ENCODE measurements at regions not wholly inside any gene's neighbourhood (a gene's known extent, or its start where the extent isn't known, plus 50 kb on each side); places are given as distances from the start of the nearest gene placed in this dataset.

DNA sequence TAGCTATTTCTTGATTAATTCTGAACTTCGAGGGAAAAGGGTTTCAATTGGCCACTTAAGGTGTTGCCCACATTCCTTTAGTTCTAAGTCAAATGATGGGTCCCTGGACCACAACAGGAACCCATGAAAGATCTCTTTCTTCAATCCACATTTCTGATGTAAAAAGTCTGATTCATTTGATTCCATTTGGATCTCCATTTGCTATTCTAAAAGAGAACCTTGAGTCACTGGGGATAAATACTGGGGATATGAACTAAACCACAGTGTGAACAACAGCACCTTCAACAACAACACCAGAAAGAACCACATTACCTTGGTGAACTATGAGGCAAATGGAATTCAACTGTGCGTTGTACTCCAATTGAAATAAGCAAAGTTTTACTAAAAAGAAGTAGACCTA is 108.9 kb upstream of the IRX5 start:
- H3K4me3 ChIP-seq: no peak overlapping the region
- H3K9me3 ChIP-seq: no peaks in the 10 kb centered on the region
- FAIRE-seq (no peak), ATAC-seq (no peak), DNase-seq (ENCODE audit: low read depth in 1 of 2, low spot score in 1 of 2) (no peak)
- POLR2A ChIA-PET: no interaction called here
- TF ChIP-seq SMC3 (IDR thresholded peaks at IDR 0.05) (no peak), POLR2A (IDR thresholded peaks at IDR 0.05; ENCODE audit: low read length) (no peak), CHD2 (IDR thresholded peaks at IDR 0.05; ENCODE audit: low read length, partially characterized antibody) (no peak), EP300 (IDR thresholded peaks at IDR 0.05) (no peak), RARB (CRISPR knock-in tag; IDR thresholded peaks at IDR 0.05) (no peak), MAFK (IDR thresholded peaks at IDR 0.05; ENCODE audit: partially characterized antibody) (no peak), ZNF302 (CRISPR knock-in tag; IDR thresholded peaks at IDR 0.05) (no peak), ESRRA (IDR thresholded peaks at IDR 0.05; ENCODE audit: borderline replicate concordance, low read length) (no peak), HES2 (IDR thresholded peaks at IDR 0.05) (no peak), FOSL2 (IDR thresholded peaks at IDR 0.05) (no peak), FOSL2 (CRISPR knock-in tag; IDR thresholded peaks at IDR 0.05) (no peak), HOXB13 (CRISPR knock-in tag; IDR thresholded peaks at IDR 0.05; ENCODE audit: low read depth) (no peak), NR3C1 (IDR thresholded peaks at IDR 0.05) (no peak), TFCP2L1 (CRISPR knock-in tag; IDR thresholded peaks at IDR 0.05) (no peak), HOXB5 (CRISPR knock-in tag; IDR thresholded peaks at IDR 0.05) (no peak), PHF8 (IDR thresholded peaks at IDR 0.05; ENCODE audit: borderline replicate concordance, low read depth) (no peak), FOSB (CRISPR knock-in tag; IDR thresholded peaks at IDR 0.05) (no peak), HEYL (CRISPR knock-in tag; IDR thresholded peaks at IDR 0.05) (no peak), NPAS2 (CRISPR knock-in tag; IDR thresholded peaks at IDR 0.05; ENCODE audit: borderline replicate concordance) (no peak)
- TF ChIP-seq, protein P1, sequence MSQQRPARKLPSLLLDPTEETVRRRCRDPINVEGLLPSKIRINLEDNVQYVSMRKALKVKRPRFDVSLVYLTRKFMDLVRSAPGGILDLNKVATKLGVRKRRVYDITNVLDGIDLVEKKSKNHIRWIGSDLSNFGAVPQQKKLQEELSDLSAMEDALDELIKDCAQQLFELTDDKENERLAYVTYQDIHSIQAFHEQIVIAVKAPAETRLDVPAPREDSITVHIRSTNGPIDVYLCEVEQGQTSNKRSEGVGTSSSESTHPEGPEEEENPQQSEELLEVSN (IDR thresholded peaks at IDR 0.05; ENCODE audit: borderline replicate concordance, low read depth): no peak
- TF ChIP-seq, protein P2, sequence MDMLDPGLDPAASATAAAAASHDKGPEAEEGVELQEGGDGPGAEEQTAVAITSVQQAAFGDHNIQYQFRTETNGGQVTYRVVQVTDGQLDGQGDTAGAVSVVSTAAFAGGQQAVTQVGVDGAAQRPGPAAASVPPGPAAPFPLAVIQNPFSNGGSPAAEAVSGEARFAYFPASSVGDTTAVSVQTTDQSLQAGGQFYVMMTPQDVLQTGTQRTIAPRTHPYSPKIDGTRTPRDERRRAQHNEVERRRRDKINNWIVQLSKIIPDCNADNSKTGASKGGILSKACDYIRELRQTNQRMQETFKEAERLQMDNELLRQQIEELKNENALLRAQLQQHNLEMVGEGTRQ (IDR thresholded peaks at IDR 0.05): no peak
- 45% methylated on average over 2 of the region's 2 CpGs for WGBS (ENCODE audit: missing lambda C conversion rate)
- CTCF ChIA-PET: interaction anchor here (0.5 kb wide), 1 partner anchor 10 kb away, joined by 3 read pairs; no protein-coding TSS in a partner anchor
- H3K27ac ChIP-seq: no peak overlapping the region
- no peaks in the 10 kb centered on the region for H3K4me1 ChIP-seq
- H3K4me2 ChIP-seq: no peak overlapping the region

DNA sequence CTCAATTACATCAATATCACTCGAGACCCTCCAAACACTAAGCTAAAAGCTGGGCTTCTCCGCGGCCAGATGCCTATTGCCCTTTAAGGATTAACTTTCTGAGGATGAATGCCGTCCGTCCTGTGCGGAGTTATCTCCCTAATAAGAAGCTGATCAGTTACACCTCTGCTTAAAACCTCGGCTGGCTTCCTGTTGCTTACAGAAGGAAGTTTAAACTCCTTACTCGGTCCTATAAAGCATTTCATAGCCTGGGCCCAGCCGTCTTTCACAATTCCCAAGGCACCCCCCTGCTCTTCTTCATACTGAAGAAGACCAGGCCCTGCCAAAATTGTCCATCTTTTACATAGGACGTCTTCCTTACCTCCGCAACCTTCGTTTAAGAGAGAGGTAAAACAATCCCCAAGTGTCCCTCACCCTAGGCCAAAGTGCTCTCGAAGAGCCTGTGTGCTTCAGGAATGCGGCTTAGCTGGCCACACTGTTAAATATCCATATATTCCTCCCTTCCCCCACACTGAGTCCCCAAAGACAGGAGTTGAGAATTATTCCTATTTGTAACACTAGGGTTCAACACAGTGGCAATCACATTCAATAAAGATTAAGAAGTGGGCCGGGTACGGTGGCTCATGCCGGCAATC is 112.6 kb upstream of the IRX5 start:
- FAIRE-seq: no peak
- H3K9me3 ChIP-seq: no peaks in the 10 kb centered on the region
- ChIA-PET CTCF (interaction anchor here (0.8 kb wide), 1 partner anchor 233 kb away, joined by 3 read pairs; no protein-coding TSS in a partner anchor), POLR2A (no interaction called here)
- no peak overlapping the region for H3K27ac ChIP-seq
- no peaks in the 10 kb centered on the region for H3K4me1 ChIP-seq
- no peak for ATAC-seq
- no peak overlapping the region for H3K4me3 ChIP-seq
- WGBS (ENCODE audit: missing lambda C conversion rate): 55% methylated on average over 17 of the region's 17 CpGs
- H3K4me2 ChIP-seq: no peak overlapping the region
- TF ChIP-seq, protein P3, sequence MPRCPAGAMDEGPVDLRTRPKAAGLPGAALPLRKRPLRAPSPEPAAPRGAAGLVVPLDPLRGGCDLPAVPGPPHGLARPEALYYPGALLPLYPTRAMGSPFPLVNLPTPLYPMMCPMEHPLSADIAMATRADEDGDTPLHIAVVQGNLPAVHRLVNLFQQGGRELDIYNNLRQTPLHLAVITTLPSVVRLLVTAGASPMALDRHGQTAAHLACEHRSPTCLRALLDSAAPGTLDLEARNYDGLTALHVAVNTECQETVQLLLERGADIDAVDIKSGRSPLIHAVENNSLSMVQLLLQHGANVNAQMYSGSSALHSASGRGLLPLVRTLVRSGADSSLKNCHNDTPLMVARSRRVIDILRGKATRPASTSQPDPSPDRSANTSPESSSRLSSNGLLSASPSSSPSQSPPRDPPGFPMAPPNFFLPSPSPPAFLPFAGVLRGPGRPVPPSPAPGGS (IDR thresholded peaks at IDR 0.05): no peak
- no peak for TF ChIP-seq CHD4 (IDR thresholded peaks at IDR 0.05; ENCODE audit: borderline replicate concordance)
- no peak for TF ChIP-seq ZC3H11A (IDR thresholded peaks at IDR 0.05)
- TF ChIP-seq ESRRA (IDR thresholded peaks at IDR 0.05; ENCODE audit: borderline replicate concordance, low read length): no peak
- TF ChIP-seq CBX2 (IDR thresholded peaks at IDR 0.05; ENCODE audit: borderline replicate concordance, low read depth): no peak
- no peak for TF ChIP-seq BHLHE40 (IDR thresholded peaks at IDR 0.05; ENCODE audit: low read depth, low read length)
- no peak for TF ChIP-seq EHMT2 (IDR thresholded peaks at IDR 0.05; ENCODE audit: low read depth)
- no peak for TF ChIP-seq MAZ (IDR thresholded peaks at IDR 0.05; ENCODE audit: borderline replicate concordance, low read depth, low read length)
- TF ChIP-seq RARB (CRISPR knock-in tag; IDR thresholded peaks at IDR 0.05): no peak
- TF ChIP-seq RNF2 (IDR thresholded peaks at IDR 0.05; ENCODE audit: borderline replicate concordance, low read depth): no peak
- no peak for TF ChIP-seq FOSL2 (IDR thresholded peaks at IDR 0.05)
- TF ChIP-seq FOSL2 (CRISPR knock-in tag; IDR thresholded peaks at IDR 0.05): no peak
- TF ChIP-seq TFCP2L1 (CRISPR knock-in tag; IDR thresholded peaks at IDR 0.05): no peak
- TF ChIP-seq HEYL (CRISPR knock-in tag; IDR thresholded peaks at IDR 0.05): no peak
- no peak for TF ChIP-seq ZFP36 (IDR thresholded peaks at IDR 0.05; ENCODE audit: borderline replicate concordance, partially characterized antibody)
- no peak for TF ChIP-seq SMC3 (IDR thresholded peaks at IDR 0.05)
- TF ChIP-seq HDAC2 (IDR thresholded peaks at IDR 0.05): no peak
- TF ChIP-seq KDM1A (IDR thresholded peaks at IDR 0.05; ENCODE audit: low read depth): no peak
- TF ChIP-seq JUN (IDR thresholded peaks at IDR 0.05): no peak
- no peak for TF ChIP-seq ATOH8 (CRISPR knock-in tag; IDR thresholded peaks at IDR 0.05; ENCODE audit: low read depth)
- DNase-seq (ENCODE audit: low read depth in 1 of 2, low spot score in 1 of 2): no peak

Measured in A549 (cell line).